ENCODE measurements at regions not wholly inside any gene's neighbourhood (a gene's known extent, or its start where the extent isn't known, plus 50 kb on each side); places are given as distances from the start of the nearest gene placed in this dataset.

- TF ChIP-seq ZNF664 (tag by site-specific recombination; IDR thresholded peaks at IDR 0.05) (no peak), SP2 (tag by site-specific recombination; IDR thresholded peaks at IDR 0.05) (no peak), ZNF138 (tag by site-specific recombination; IDR thresholded peaks at IDR 0.05; ENCODE audit: borderline replicate concordance) (no peak), ZNF311 (tag by site-specific recombination; IDR thresholded peaks at IDR 0.05; ENCODE audit: borderline replicate concordance) (no peak), PATZ1 (tag by site-specific recombination; IDR thresholded peaks at IDR 0.05) (no peak), HOXD13 (CRISPR knock-in tag; IDR thresholded peaks at IDR 0.05; ENCODE audit: borderline replicate concordance) (no peak), ZBTB7A (tag by site-specific recombination; IDR thresholded peaks at IDR 0.05; ENCODE audit: low read depth) (no peak), ZNF175 (tag by site-specific recombination; IDR thresholded peaks at IDR 0.05) (no peak), ZNF394 (tag by site-specific recombination; IDR thresholded peaks at IDR 0.05; ENCODE audit: borderline replicate concordance) (no peak), ZNF214 (tag by site-specific recombination; IDR thresholded peaks at IDR 0.05; ENCODE audit: borderline replicate concordance) (no peak), ZFP69B (tag by site-specific recombination; IDR thresholded peaks at IDR 0.05) (no peak), ZNF473 (tag by site-specific recombination; IDR thresholded peaks at IDR 0.05) (no peak)
These were observed 597.5 kb upstream of the MIR17HG start (continued) for GRCh38 chr13:90750021-90750420.

- ChIA-PET CTCF (interaction anchor here (0.6 kb wide), 1 partner anchor 270 kb away, joined by 4 read pairs; no protein-coding TSS in a partner anchor), POLR2A (no interaction called here)
- TF ChIP-seq ZNF155 (tag by site-specific recombination; IDR thresholded peaks at IDR 0.05) (no peak), ZNF600 (tag by site-specific recombination; IDR thresholded peaks at IDR 0.05) (no peak), KLF1 (tag by site-specific recombination; IDR thresholded peaks at IDR 0.05) (no peak), ZNF324 (tag by site-specific recombination; IDR thresholded peaks at IDR 0.05) (no peak), ZNF639 (tag by site-specific recombination; IDR thresholded peaks at IDR 0.05) (no peak), ZBTB26 (tag by site-specific recombination; optimal IDR thresholded peaks at IDR 0.05) (no peak), ZNF785 (tag by site-specific recombination; IDR thresholded peaks at IDR 0.05) (no peak), ZNF544 (tag by site-specific recombination; IDR thresholded peaks at IDR 0.05) (no peak), ZNF513 (tag by site-specific recombination; IDR thresholded peaks at IDR 0.05) (no peak), ZNF830 (tag by site-specific recombination; IDR thresholded peaks at IDR 0.05; ENCODE audit: low read depth) (no peak), ZNF202 (tag by site-specific recombination; IDR thresholded peaks at IDR 0.05; ENCODE audit: borderline replicate concordance) (no peak), ZNF473 (tag by site-specific recombination; IDR thresholded peaks at IDR 0.05) (no peak)
- no peak overlapping the region for H3K4me3 ChIP-seq (ENCODE audit: low read depth, low read length)
- H3K36me3 ChIP-seq (ENCODE audit: control insufficient read depth in 2 of 2, insufficient read depth in 1 of 2, low read length in 2 of 2) = no peaks in the 10 kb centered on the region
- H3K27ac ChIP-seq (ENCODE audit: extremely low read depth, low read depth, low read length) = no peak overlapping the region
- H3K9me3 ChIP-seq (ENCODE audit: control insufficient read depth, insufficient read depth, low read depth, low read length) = no peaks in the 10 kb centered on the region
- no peaks in the 10 kb centered on the region for H3K4me1 ChIP-seq (ENCODE audit: control insufficient read depth, insufficient read depth, low read length)
These were observed 596.5 kb upstream of the MIR17HG start for GRCh38 chr13:90751026-90751425.

Data from HEK293 (cell line).